Epithelial cell of esophagus (primary cell): ENCODE measurements at regions not wholly inside any gene's neighbourhood (a gene's known extent, or its start where the extent isn't known, plus 50 kb on each side); places are given as distances from the start of the nearest gene placed in this dataset.

ENCODE experiments used
- DNase-seq: peaks from one replicate; pipeline ENCODE4 v3.0.0; 2010; ENCODE audit warnings: low read depth
- H3K4me3 ChIP-seq: 2 replicates; pipeline ENCODE4 v1.5.1; 2011; ENCODE audit warnings: mild to moderate bottlenecking, low read length, control low read depth
- TF ChIP-seq, protein P1 (sequence below): IDR thresholded peaks from 2 replicates; pipeline ENCODE4 v1.5.1; 2011; ENCODE audit warnings: low read depth, mild to moderate bottlenecking, low read length, control low read depth, inconsistent platforms; ENCODE audit not compliant: insufficient read depth; ENCODE audit errors: missing control alignments

- DNase-seq: no peak
- no peak overlapping the region for H3K4me3 ChIP-seq
- TF ChIP-seq, protein P1, sequence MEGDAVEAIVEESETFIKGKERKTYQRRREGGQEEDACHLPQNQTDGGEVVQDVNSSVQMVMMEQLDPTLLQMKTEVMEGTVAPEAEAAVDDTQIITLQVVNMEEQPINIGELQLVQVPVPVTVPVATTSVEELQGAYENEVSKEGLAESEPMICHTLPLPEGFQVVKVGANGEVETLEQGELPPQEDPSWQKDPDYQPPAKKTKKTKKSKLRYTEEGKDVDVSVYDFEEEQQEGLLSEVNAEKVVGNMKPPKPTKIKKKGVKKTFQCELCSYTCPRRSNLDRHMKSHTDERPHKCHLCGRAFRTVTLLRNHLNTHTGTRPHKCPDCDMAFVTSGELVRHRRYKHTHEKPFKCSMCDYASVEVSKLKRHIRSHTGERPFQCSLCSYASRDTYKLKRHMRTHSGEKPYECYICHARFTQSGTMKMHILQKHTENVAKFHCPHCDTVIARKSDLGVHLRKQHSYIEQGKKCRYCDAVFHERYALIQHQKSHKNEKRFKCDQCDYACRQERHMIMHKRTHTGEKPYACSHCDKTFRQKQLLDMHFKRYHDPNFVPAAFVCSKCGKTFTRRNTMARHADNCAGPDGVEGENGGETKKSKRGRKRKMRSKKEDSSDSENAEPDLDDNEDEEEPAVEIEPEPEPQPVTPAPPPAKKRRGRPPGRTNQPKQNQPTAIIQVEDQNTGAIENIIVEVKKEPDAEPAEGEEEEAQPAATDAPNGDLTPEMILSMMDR: no peak
Observed at GRCh38 chr16:54798267-54798666, 132.4 kb upstream of the IRX5 start.

DNA sequence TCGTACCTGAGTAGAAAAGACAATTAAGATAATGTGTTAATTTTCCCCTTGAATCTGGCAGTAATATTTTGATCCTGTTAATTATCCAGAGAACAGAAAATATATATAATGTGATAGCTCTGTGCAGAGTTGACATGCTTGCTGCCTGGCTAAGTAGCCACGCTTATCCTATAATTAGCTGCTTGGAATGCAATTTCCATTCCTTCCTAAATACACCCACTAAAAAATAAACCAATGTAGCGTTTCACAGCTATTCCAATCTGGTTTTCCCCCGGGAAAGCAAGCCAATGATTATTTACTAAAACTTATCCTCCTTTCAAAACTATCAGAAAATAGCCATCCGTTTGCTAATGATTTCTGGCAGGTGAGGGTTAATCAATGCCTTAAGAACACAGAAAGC is 134.5 kb upstream of the IRX5 start:
- TF ChIP-seq, protein P1: no peak
- no peak overlapping the region for H3K4me3 ChIP-seq
- no peak for DNase-seq

GRCh38 chr16:54792811-54793210 is 137.9 kb upstream of the IRX5 start:
- no peak overlapping the region for H3K4me3 ChIP-seq
- TF ChIP-seq, protein P1: no peak
- DNase-seq: no peak

DNA sequence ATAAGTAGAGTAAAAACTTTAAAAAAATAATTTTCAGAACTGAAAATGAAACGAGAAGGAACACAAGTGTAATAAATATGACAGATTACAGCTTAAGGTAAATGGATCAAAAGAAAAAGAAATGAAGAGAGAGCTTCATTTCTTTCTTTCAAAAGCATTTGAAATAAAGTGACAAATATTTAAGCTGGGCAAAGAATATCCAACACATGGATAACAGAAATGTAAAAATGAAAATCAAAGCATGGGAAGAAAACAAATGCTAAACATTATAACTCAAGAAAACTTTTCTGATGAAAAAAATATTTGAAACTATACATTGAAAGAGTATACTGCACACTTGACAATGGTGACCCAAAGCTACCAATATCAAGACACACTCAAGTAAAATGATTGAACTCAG is 143.6 kb upstream of the IRX5 start:
- TF ChIP-seq, protein P1: no peak
- no peak overlapping the region for H3K4me3 ChIP-seq
- no peak for DNase-seq

DNA sequence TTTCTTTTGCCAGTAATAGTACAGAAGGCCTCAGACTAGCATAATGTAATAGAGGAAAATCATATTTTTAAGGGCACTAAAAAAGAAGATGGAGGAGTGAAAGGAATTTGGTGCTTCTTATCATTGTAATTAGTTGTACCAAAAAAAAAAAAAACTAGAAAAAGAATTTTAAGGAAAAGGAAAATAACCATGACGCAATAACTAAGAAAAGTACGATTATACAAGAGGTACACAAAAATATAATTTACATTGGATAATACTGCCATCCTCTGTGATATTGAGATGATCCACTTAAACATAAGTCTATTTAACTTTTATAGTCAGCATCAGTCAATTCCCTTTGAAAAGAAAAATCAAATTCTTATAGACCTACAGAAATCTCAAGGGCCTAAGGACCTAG is 146.7 kb upstream of the IRX5 start:
- H3K4me3 ChIP-seq: no peak overlapping the region
- TF ChIP-seq, protein P1: no peak
- no peak for DNase-seq

GRCh38 chr16:54783226-54783625 is 147.4 kb upstream of the IRX5 start:
- DNase-seq: peak; percentile 67
- H3K4me3 ChIP-seq: no peak overlapping the region
- TF ChIP-seq, protein P1: no peak

DNA sequence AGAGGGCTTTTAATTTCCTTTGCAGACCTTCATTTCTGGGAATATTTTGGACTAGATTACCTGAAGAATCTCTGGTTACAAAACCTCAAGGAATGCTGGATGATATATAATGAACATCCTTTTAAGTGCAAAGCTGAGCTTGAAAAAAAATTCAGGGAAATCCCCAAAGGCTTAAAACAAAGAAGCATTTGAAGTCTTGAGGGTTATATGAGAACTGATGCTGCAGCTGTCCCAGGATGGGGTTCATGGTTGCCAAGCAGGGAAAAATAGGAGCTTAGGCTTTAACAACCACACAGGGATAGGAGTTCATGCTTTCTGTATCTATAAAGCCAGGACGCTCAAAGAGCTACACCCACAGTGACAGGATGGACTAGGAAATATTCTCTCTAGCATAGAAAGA is 150.4 kb upstream of the IRX5 start:
- TF ChIP-seq, protein P1: no peak
- DNase-seq: no peak
- H3K4me3 ChIP-seq: no peak overlapping the region
